ENCODE measurements at regions not wholly inside any gene's neighbourhood (a gene's known extent, or its start where the extent isn't known, plus 50 kb on each side); places are given as distances from the start of the nearest gene placed in this dataset.

GRCh38 chr2:225207471-225207870, 165.2 kb upstream of the DOCK10 start:
- H3K27me3 ChIP-seq (replicated peaks; ENCODE audit: insufficient read depth, low read length) = no peaks in the 10 kb centered on the region
- no peaks in the 10 kb centered on the region for H3K4me1 ChIP-seq (ENCODE audit: low read length)
- H4K20me1 ChIP-seq (ENCODE audit: insufficient read depth, low read length) = no peaks in the 10 kb centered on the region
- no peak for DNase-seq
- no peak overlapping the region for H3K9ac ChIP-seq (ENCODE audit: low read length)
- H2AFZ ChIP-seq (ENCODE audit: low read length) = no peak overlapping the region
- no peaks in the 10 kb centered on the region for H3K9me2 ChIP-seq (replicated peaks; ENCODE audit: insufficient read depth, low read length)
- H3K9me3 ChIP-seq (replicated peaks; ENCODE audit: insufficient read depth, low read length) = no peaks in the 10 kb centered on the region
- H3K4me2 ChIP-seq (ENCODE audit: low read depth, low read length) = no peak overlapping the region
- H3F3A ChIP-seq (ENCODE audit: insufficient read depth, low read length) = no peaks in the 10 kb centered on the region
- H3K79me2 ChIP-seq (ENCODE audit: low read length) = no peaks in the 10 kb centered on the region
- H3K36me3 ChIP-seq (replicated peaks; ENCODE audit: insufficient read depth, low read length) = no peaks in the 10 kb centered on the region
- no peak for TF ChIP-seq EZH2 (optimal IDR thresholded peaks at IDR 0.05; ENCODE audit: low read depth, low read length)
- TF ChIP-seq EZH2phosphoT487 (IDR thresholded peaks at IDR 0.05; ENCODE audit: low read length) = no peak
- no peak for TF ChIP-seq CTCF (IDR thresholded peaks at IDR 0.05; ENCODE audit: low read length)
- no peak overlapping the region for H3K4me3 ChIP-seq (ENCODE audit: low read length)
- no peak overlapping the region for H3K27ac ChIP-seq (ENCODE audit: low read length)

- no peaks in the 10 kb centered on the region for H3K79me2 ChIP-seq (ENCODE audit: low read length)
- H3F3A ChIP-seq (ENCODE audit: insufficient read depth, low read length) = no peaks in the 10 kb centered on the region
- DNase-seq = no peak
- H3K36me3 ChIP-seq (replicated peaks; ENCODE audit: insufficient read depth, low read length) = no peaks in the 10 kb centered on the region
- H2AFZ ChIP-seq (ENCODE audit: low read length) = no peak overlapping the region
- no peaks in the 10 kb centered on the region for H3K27me3 ChIP-seq (replicated peaks; ENCODE audit: insufficient read depth, low read length)
- TF ChIP-seq EZH2 (optimal IDR thresholded peaks at IDR 0.05; ENCODE audit: low read depth, low read length) (no peak), CTCF (IDR thresholded peaks at IDR 0.05; ENCODE audit: low read length) (no peak), EZH2phosphoT487 (IDR thresholded peaks at IDR 0.05; ENCODE audit: low read length) (no peak)
- no peaks in the 10 kb centered on the region for H4K20me1 ChIP-seq (ENCODE audit: insufficient read depth, low read length)
- H3K4me3 ChIP-seq (ENCODE audit: low read length) = no peak overlapping the region
- no peak overlapping the region for H3K4me2 ChIP-seq (ENCODE audit: low read depth, low read length)
- no peaks in the 10 kb centered on the region for H3K9me3 ChIP-seq (replicated peaks; ENCODE audit: insufficient read depth, low read length)
- no peak overlapping the region for H3K27ac ChIP-seq (ENCODE audit: low read length)
- no peak overlapping the region for H3K9ac ChIP-seq (ENCODE audit: low read length)
- no peaks in the 10 kb centered on the region for H3K4me1 ChIP-seq (ENCODE audit: low read length)
- no peaks in the 10 kb centered on the region for H3K9me2 ChIP-seq (replicated peaks; ENCODE audit: insufficient read depth, low read length)
Measured at GRCh38 chr2:225207043-225207442, 164.8 kb upstream of the DOCK10 start.

- Histone ChIP-seq H3F3A (ENCODE audit: insufficient read depth, low read length) (no peaks in the 10 kb centered on the region), H2AFZ (ENCODE audit: low read length) (no peak overlapping the region), H3K4me3 (ENCODE audit: low read length) (no peak overlapping the region), H3K79me2 (ENCODE audit: low read length) (no peaks in the 10 kb centered on the region), H3K4me1 (ENCODE audit: low read length) (no peaks in the 10 kb centered on the region), H3K4me2 (ENCODE audit: low read depth, low read length) (no peak overlapping the region), H4K20me1 (ENCODE audit: insufficient read depth, low read length) (no peaks in the 10 kb centered on the region), H3K9me3 (replicated peaks; ENCODE audit: insufficient read depth, low read length) (no peaks in the 10 kb centered on the region), H3K27me3 (replicated peaks; ENCODE audit: insufficient read depth, low read length) (no peaks in the 10 kb centered on the region), H3K9me2 (replicated peaks; ENCODE audit: insufficient read depth, low read length) (no peaks in the 10 kb centered on the region; the same call in 1 of the 2 replicates), H3K36me3 (replicated peaks; ENCODE audit: insufficient read depth, low read length) (no peaks in the 10 kb centered on the region), H3K9ac (ENCODE audit: low read length) (no peak overlapping the region), H3K27ac (ENCODE audit: low read length) (no peak overlapping the region)
- DNase-seq = no peak
- TF ChIP-seq CTCF (IDR thresholded peaks at IDR 0.05; ENCODE audit: low read length) = no peak
- no peak for TF ChIP-seq EZH2 (optimal IDR thresholded peaks at IDR 0.05; ENCODE audit: low read depth, low read length)
- TF ChIP-seq EZH2phosphoT487 (IDR thresholded peaks at IDR 0.05; ENCODE audit: low read length) = no peak
Measured at GRCh38 chr2:225196579-225196978, 154.3 kb upstream of the DOCK10 start.

Data from MM.1S (cell line).